GM23248 (cell line): ENCODE measurements at regions not wholly inside any gene's neighbourhood (a gene's known extent, or its start where the extent isn't known, plus 50 kb on each side); places are given as distances from the start of the nearest gene placed in this dataset.

ENCODE experiments used
- EZH2 ChIP-seq: fragments of 200-600 bp; sonication (generic); IDR thresholded peaks from 2 replicates; pipeline ENCODE4 v1.6.1; 2018; ENCODE audit warnings: antibody characterized with exemption, mild to moderate bottlenecking; ENCODE audit not compliant: insufficient read depth, poor library complexity, severe bottlenecking
- EZH2phosphoT487 ChIP-seq: fragments of 200-600 bp; sonication (generic); IDR thresholded peaks from 2 replicates; pipeline ENCODE4 v1.6.1; 2018; ENCODE audit warnings: antibody characterized with exemption, moderate library complexity, mild to moderate bottlenecking, low read depth; ENCODE audit not compliant: insufficient read depth

GRCh38 chr9:81499594-81499993 lies 189.8 kb downstream of the TLE1 start:
- no peak for TF ChIP-seq EZH2
- TF ChIP-seq EZH2phosphoT487, result no peak
